Lung (tissue), 11 donors: ENCODE measurements at regions not wholly inside any gene's neighbourhood (a gene's known extent, or its start where the extent isn't known, plus 50 kb on each side); places are given as distances from the start of the nearest gene placed in this dataset.
"Not testable (repeated sequence)": the region's sequence is repeated elsewhere in the genome, so short reads cannot be mapped to it uniquely, and the experiment has no call there.

ENCODE experiments used
- ATAC-seq: fragments of 200-7000 bp; cut with Tn5 transposase; one replicate; pipeline ENCODE4 v1.9.1; 2020; ENCODE audit warnings: moderate number of reproducible peaks; ENCODE audit not compliant: insufficient read depth, low FRiP score
- DNase-seq, 3 donors: peaks; one replicate each; pipeline ENCODE4 v3.0.0-alpha.2; 2013 to 2017
- H3K27ac ChIP-seq, 2 donors: one replicate each; pipeline ENCODE4 v1.5.1; 2013; ENCODE audit warnings: mild to moderate bottlenecking in 2 of 2, moderate library complexity in 2 of 2, control low read depth in 1 of 2, inconsistent platforms in 1 of 2, low read depth in 1 of 2, low read length in 1 of 2
- H3K27me3 ChIP-seq, 3 donors: one replicate each; pipeline ENCODE4 v1.5.1; 2013; ENCODE audit warnings: low read length in 2 of 3; ENCODE audit not compliant: control insufficient read depth in 3 of 3, insufficient read depth in 3 of 3
- H3K36me3 ChIP-seq, 4 donors: one replicate each; pipeline ENCODE4 v1.5.1; 2013; ENCODE audit warnings: low read length in 4 of 4, mild to moderate bottlenecking in 1 of 4, moderate library complexity in 1 of 4; ENCODE audit not compliant: control insufficient read depth in 4 of 4, insufficient read depth in 4 of 4
- H3K4me1 ChIP-seq, 5 donors: one replicate each; pipeline ENCODE4 v1.5.1; 2013; ENCODE audit warnings: low read length in 5 of 5, mild to moderate bottlenecking in 2 of 5, moderate library complexity in 1 of 5; ENCODE audit not compliant: control insufficient read depth in 5 of 5, insufficient read depth in 5 of 5
- H3K4me3 ChIP-seq: one replicate; pipeline ENCODE4 v1.5.1; 2013; ENCODE audit warnings: mild to moderate bottlenecking, control low read depth, moderate library complexity
- H3K9ac ChIP-seq, 2 donors: one replicate each; pipeline ENCODE4 v1.5.1; 2013; ENCODE audit warnings: low read length in 2 of 2, control low read depth in 1 of 2; ENCODE audit not compliant: insufficient read depth in 1 of 2
- H3K9me3 ChIP-seq, 4 donors: one replicate each; pipeline ENCODE4 v1.5.1; 2013; ENCODE audit warnings: low read length in 3 of 4, mild to moderate bottlenecking in 1 of 4, moderate library complexity in 1 of 4; ENCODE audit not compliant: control insufficient read depth in 4 of 4, insufficient read depth in 3 of 4
- CTCF ChIP-seq: IDR thresholded peaks from 2 replicates; pipeline ENCODE4 v1.5.1; 2012; ENCODE audit warnings: mild to moderate bottlenecking; ENCODE audit errors: control extremely low read depth, extremely low read depth
- WGBS, 2 donors: extraction: QIAGEN DNeasy Blood & Tissue Kit; methylation state at CpG; one replicate each; pipeline ENCODE4 v1.1.7; 2013; 5-methylcytosine and 5-hydroxymethylcytosine counted together
- donor health status: control.
- donor health status: control.
- donor health status: Bipolar disorder and iron deficiency.
- donor health status: healthy.
- donor health status: DM: yes; HTN: yes; CAD: no.

GRCh38 chr21:17697473-17697872 lies 84.8 kb upstream of the BTG3 start:
- ATAC-seq: no peak

GRCh38 chr21:17694416-17694815 lies 81.7 kb upstream of the BTG3 start:
- not testable (repeated sequence) for H3K27ac ChIP-seq, DNase-seq, H3K4me3 ChIP-seq, H3K9me3 ChIP-seq, H3K4me1 ChIP-seq, H3K36me3 ChIP-seq, H3K9ac ChIP-seq, H3K27me3 ChIP-seq, ATAC-seq
- WGBS, 2 donors: 81 to 92% methylated on average over 7 to 9 of the region's 9 CpGs

More at GRCh38 chr21:17697473-17697872, 84.8 kb upstream of the BTG3 start:
- no peaks in the 10 kb centered on the region for H3K4me1 ChIP-seq
- no peaks in the 10 kb centered on the region for H3K27me3 ChIP-seq
- H3K9me3 ChIP-seq: no peaks in the 10 kb centered on the region
- DNase-seq: no peak
- no peaks in the 10 kb centered on the region for H3K36me3 ChIP-seq
- no peak overlapping the region for H3K9ac ChIP-seq
- TF ChIP-seq CTCF: no peak
- no peak overlapping the region for H3K27ac ChIP-seq
- no peak overlapping the region for H3K4me3 ChIP-seq

- no peak overlapping the region for H3K9ac ChIP-seq
- H3K4me1 ChIP-seq: peaks cover 0 to 7% (median 0%) of the 10 kb centered on the region in 5 donors
- DNase-seq (no peak), ATAC-seq (no peak)
- no peaks in the 10 kb centered on the region for H3K9me3 ChIP-seq
- 72 to 76% methylated on average over 8 of the region's 8 CpGs for WGBS, 2 donors
- H3K27me3 ChIP-seq: no peaks in the 10 kb centered on the region
- H3K27ac ChIP-seq: no peak overlapping the region
- no peak for TF ChIP-seq CTCF
- no peak overlapping the region for H3K4me3 ChIP-seq
- no peaks in the 10 kb centered on the region for H3K36me3 ChIP-seq
Measured at GRCh38 chr21:17693801-17694200, 81.1 kb upstream of the BTG3 start.

- Histone ChIP-seq H3K27ac (no peak overlapping the region), H3K4me3 (no peak overlapping the region), H3K36me3 (no peaks in the 10 kb centered on the region), H3K27me3 (no peaks in the 10 kb centered on the region), H3K4me1 (peaks cover 0 to 7% (median 0%) of the 10 kb centered on the region in 5 donors), H3K9ac (no peak overlapping the region), H3K9me3 (no peaks in the 10 kb centered on the region)
- 86 to 88% methylated on average over 1 of the region's 1 CpG for WGBS, 2 donors
- DNase-seq (no peak), ATAC-seq (no peak)
- TF ChIP-seq CTCF: no peak
Measured at GRCh38 chr21:17690078-17690494, 77.4 kb upstream of the BTG3 start.
